AG09309 (cell line): ENCODE measurements at regions not wholly inside any gene's neighbourhood (a gene's known extent, or its start where the extent isn't known, plus 50 kb on each side); places are given as distances from the start of the nearest gene placed in this dataset.

Experiments used
- DNase-seq: peaks from one replicate; pipeline ENCODE4 v3.0.0-alpha.2; 2010; ENCODE audit warnings: low read depth
- H3K4me3 ChIP-seq: 2 replicates; pipeline ENCODE4 v1.5.1; 2011; ENCODE audit warnings: mild to moderate bottlenecking, low read depth, low read length, moderate library complexity; ENCODE audit not compliant: control insufficient read depth
- TF ChIP-seq, protein P1 (sequence below): IDR thresholded peaks from 2 replicates; pipeline ENCODE4 v1.5.1; 2011; ENCODE audit warnings: mild to moderate bottlenecking, low read depth, low read length, inconsistent platforms; ENCODE audit not compliant: insufficient read depth, control insufficient read depth; ENCODE audit errors: missing control alignments

DNA sequence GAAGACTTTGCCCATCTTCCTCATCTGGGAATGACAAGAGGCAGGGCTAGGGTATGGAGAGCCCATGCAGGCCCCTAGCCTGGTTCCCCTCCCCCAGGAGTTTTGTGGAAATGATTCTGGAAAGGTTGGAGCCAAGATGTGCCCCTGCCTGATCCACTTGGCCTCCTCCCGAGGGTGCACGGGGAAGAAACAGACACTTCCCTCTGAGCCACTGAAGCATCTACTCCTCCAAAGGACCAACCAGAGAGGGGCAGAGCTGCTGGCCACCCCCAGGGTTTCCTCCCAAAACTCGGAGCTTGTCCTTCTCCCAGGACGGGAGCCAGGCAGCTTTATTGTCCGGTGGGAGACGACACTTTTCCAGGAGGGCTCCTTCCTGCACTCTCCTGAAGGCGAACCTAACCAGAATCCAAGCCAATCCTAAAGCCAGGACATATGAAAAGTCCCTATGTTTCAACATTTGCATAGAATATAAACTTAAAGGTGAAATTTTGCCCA is 149.2 kb upstream of the COPS8 start:
- TF ChIP-seq, protein P1, sequence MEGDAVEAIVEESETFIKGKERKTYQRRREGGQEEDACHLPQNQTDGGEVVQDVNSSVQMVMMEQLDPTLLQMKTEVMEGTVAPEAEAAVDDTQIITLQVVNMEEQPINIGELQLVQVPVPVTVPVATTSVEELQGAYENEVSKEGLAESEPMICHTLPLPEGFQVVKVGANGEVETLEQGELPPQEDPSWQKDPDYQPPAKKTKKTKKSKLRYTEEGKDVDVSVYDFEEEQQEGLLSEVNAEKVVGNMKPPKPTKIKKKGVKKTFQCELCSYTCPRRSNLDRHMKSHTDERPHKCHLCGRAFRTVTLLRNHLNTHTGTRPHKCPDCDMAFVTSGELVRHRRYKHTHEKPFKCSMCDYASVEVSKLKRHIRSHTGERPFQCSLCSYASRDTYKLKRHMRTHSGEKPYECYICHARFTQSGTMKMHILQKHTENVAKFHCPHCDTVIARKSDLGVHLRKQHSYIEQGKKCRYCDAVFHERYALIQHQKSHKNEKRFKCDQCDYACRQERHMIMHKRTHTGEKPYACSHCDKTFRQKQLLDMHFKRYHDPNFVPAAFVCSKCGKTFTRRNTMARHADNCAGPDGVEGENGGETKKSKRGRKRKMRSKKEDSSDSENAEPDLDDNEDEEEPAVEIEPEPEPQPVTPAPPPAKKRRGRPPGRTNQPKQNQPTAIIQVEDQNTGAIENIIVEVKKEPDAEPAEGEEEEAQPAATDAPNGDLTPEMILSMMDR = no peak
- H3K4me3 ChIP-seq = no peak overlapping the region
- DNase-seq = no peak

DNA sequence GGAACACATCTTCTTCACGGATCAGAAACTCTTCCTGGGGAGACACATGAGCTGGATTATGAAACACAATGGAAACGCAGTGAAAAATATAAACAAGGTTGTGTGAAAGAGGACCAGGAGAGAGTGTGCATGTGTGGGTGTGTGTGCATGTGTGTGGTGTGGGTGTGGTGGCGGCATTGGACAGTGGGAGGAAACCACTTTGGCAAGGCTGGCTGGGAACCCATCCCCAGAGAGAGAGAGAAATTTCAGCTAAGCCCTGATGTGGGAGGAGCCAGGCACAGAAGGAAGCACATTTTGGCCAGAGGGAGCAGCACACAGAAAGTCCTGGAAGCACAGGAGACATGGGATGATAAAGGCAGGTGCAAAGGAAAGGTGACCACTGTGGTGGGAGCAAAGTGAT is 147.6 kb upstream of the COPS8 start:
- TF ChIP-seq, protein P1 = no peak
- no peak overlapping the region for H3K4me3 ChIP-seq
- DNase-seq = no peak

DNA sequence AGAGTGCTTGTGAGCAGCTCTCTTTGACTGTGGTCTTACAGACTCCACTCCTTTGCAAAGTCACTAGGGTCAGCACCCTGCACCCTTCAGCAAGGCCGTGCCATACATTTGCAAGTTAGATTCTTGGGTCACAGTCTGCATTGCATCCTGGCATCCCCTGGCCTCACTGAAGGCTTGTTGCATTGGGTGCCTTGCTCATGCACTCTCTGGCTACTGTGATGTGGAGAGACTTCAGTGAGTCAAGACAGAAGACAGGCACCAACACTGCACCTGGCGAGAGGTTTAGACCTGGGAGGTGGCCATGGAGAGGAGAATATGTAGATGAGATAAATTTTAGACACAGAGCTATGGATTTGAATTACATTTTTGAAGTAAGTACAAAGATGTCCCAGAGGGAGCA is 146.4 kb upstream of the COPS8 start:
- no peak overlapping the region for H3K4me3 ChIP-seq
- DNase-seq = no peak
- TF ChIP-seq, protein P1 = no peak

DNA sequence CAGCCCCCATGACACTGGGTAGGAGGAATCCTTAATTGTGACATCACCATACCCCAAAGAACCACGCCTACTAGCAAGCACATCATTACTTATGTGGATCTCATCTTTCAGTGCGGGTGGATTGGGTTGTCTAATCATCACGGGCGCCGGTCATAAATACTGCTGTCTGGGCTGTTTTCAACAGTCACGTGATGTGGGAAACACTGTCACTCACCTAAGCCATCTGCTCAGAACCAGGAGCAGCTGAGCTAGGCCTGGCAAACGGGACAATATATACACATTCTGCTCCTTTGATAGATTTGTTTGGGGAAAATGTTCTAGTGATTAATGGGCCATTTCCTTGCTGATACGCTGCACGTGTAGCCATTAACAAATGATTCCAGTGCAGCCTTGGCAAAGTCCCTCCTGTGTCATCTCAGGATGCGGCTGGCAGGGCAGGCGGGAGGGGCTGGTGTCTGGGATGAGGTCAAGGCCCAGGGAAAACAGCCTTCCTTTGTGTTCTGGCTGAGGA is 145.9 kb upstream of the COPS8 start:
- no peak for DNase-seq
- no peak overlapping the region for H3K4me3 ChIP-seq
- TF ChIP-seq, protein P1 = no peak

DNA sequence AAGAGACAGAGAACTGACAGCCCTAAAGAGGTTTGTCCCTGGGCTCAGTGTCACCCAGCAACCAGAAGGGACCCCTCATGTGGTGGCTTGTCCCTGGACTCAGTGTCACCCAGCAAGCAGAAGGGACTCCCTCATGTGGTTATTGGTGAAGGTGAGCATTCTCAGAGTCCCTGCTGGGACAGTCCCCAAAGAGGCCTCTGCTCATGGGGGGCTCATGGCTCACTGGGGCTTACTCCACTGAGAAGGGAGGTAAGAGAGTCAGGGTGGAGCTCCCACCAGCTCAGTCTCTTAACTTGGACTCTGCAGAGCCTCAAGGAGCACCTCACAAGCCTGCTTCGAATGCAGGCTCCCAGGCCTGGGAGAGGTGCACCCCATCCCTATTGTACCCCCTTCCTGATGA is 145.2 kb upstream of the COPS8 start:
- H3K4me3 ChIP-seq = no peak overlapping the region
- TF ChIP-seq, protein P1 = no peak
- no peak for DNase-seq

DNA sequence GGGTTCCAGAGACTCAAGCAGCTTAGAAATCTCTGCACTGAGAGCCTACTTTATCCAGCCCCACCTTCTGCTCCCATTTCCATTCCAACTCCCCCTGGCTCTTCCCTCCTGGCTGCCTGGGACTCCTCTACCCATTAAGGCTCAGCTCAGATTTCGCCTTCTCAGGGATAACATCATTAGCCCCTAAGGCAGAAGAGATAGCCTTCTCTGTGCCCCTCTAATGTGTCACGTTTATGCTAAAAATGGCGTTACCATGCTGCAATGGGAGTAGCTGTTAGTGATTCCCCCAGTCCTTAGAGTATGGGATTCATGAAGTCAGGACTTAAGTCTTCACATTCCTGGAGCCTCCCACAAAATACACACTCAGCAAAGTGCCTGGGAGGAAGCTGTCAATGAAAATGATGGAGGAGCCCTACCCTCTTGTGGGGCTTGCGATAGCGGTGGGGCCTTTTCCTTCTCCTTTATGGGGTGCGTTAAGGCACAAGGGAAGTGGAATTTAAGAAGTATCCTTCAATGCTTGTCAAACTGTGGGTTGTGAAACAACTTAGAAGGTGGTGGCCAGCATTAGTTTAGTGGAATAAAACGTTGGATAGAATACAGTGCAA is 144.7 kb upstream of the COPS8 start:
- no peak overlapping the region for H3K4me3 ChIP-seq
- no peak for DNase-seq
- TF ChIP-seq, protein P1 = no peak
